Esophagus squamous epithelium (tissue), 4 donors: ENCODE measurements at regions not wholly inside any gene's neighbourhood (a gene's known extent, or its start where the extent isn't known, plus 50 kb on each side); places are given as distances from the start of the nearest gene placed in this dataset.

ENCODE experiments used
- CTCF ChIP-seq, 6 experiments: fragments of 450-650 bp in 4 of 6; fragments of 200-600 bp in 2 of 6; sonication (generic) in 2 of 6; IDR thresholded peaks; one replicate each; pipeline ENCODE4 v1.5.1; 2016 to 2019; ENCODE audit warnings: antibody characterized with exemption in 6 of 6, mild to moderate bottlenecking in 4 of 6, moderate library complexity in 4 of 6
- POLR2A ChIP-seq, 4 donors: fragments of 450-650 bp; IDR thresholded peaks; one replicate each; pipeline ENCODE4 v1.6.1; 2017; ENCODE audit warnings: antibody characterized with exemption in 4 of 4, mild to moderate bottlenecking in 4 of 4, moderate library complexity in 3 of 4

DNA sequence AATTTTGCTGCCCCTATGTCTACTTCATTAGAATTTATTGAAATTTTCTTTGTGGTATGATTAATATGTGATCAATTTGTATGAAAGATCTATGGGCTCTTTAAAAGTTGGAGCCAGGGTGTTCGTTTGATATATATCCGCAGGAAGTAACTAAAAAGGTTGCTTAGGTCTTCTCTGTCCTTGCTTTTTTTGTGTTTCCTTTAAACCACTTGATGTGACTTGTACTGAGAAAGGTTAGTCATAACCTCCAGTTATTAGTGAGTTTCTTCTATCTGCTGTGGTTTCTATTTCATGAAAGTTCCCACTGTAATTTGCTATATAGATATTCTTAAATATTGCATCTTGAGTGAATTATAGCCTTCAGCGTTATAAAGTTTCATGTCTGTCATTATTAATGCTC lies 585.3 kb upstream of the ARID1B start:
- TF ChIP-seq CTCF (IDR thresholded peaks at IDR 0.05) = no peak
- no peak for TF ChIP-seq POLR2A (IDR thresholded peaks at IDR 0.05)
